IMR-90 (cell line): ENCODE measurements at regions not wholly inside any gene's neighbourhood (a gene's known extent, or its start where the extent isn't known, plus 50 kb on each side); places are given as distances from the start of the nearest gene placed in this dataset.

ENCODE experiments used
- ATAC-seq: fragments of 200-7000 bp; cut with Tn5 transposase; 2 replicates; pipeline ENCODE4 v1.9.1; 2020; ENCODE audit warnings: low read depth, mild to moderate bottlenecking, moderate library complexity
- BruUV-seq: library from RNA; stranded (reverse); fragments of 400-500 nt; replicated peaks from 2 replicates; lab custom pipeline; 2021; lab: Mats Ljungman, UMichigan
- CTCF ChIA-PET: fragments of 300-600 bp; formaldehyde crosslinking; extraction: SDS; loops from one replicate; lab custom pipeline; 2021; ENCODE audit warnings: antibody characterized with exemption; lab: Yijun Ruan, JAX
- POLR2A ChIA-PET: fragments of 300-600 bp; sonication (Branson Sonifier 250); formaldehyde crosslinking; loops from one replicate; lab custom pipeline; 2022; ENCODE audit warnings: antibody characterized with exemption; ENCODE audit not compliant: unreplicated experiment; lab: Charles Lee
- DNase-seq: peaks from one replicate; pipeline ENCODE4 v3.0.0; 2013
- H2AFZ ChIP-seq: replicated peaks from 2 replicates; pipeline ENCODE3; 2013; ENCODE audit warnings: low read length, mild to moderate bottlenecking; ENCODE audit not compliant: poor library complexity
- H2AK5ac ChIP-seq: 2 replicates; pipeline ENCODE4 v1.6.1; 2013; ENCODE audit warnings: low read depth, low read length, inconsistent platforms
- H2AK9ac ChIP-seq: replicated peaks from 2 replicates; pipeline ENCODE3; 2013; ENCODE audit warnings: mild to moderate bottlenecking, low read depth, low read length, moderate library complexity; ENCODE audit not compliant: poor library complexity
- H2BK120ac ChIP-seq: 2 replicates; pipeline ENCODE4 v1.6.1; 2013; ENCODE audit warnings: low read depth, low read length, inconsistent platforms
- H2BK15ac ChIP-seq: 3 replicates; pipeline ENCODE4 v1.6.1; 2013; ENCODE audit warnings: low read depth, low read length, inconsistent platforms
- H2BK20ac ChIP-seq: 2 replicates; pipeline ENCODE4 v1.6.1; 2013; ENCODE audit warnings: low read depth, mild to moderate bottlenecking, inconsistent platforms, low read length, moderate library complexity
- H2BK5ac ChIP-seq: 2 replicates; pipeline ENCODE4 v1.6.1; 2013; ENCODE audit warnings: mild to moderate bottlenecking, low read depth, low read length, inconsistent platforms; ENCODE audit not compliant: poor library complexity, severe bottlenecking
- H3K14ac ChIP-seq: replicated peaks from 2 replicates; pipeline ENCODE4 v1.6.1; 2013; ENCODE audit warnings: low read depth, low read length, inconsistent platforms
- H3K18ac ChIP-seq: 2 replicates; pipeline ENCODE4 v1.6.1; 2013; ENCODE audit warnings: low read depth, low read length, control low read depth
- H3K23ac ChIP-seq: 2 replicates; pipeline ENCODE4 v1.6.1; 2013; ENCODE audit warnings: low read depth, low read length, inconsistent platforms
- H3K27ac ChIP-seq: 2 replicates; pipeline ENCODE4 v1.5.1; 2013; ENCODE audit warnings: mild to moderate bottlenecking, control low read depth, low read length; ENCODE audit not compliant: insufficient read depth
- H3K27me3 ChIP-seq: 2 replicates; pipeline ENCODE4 v1.6.1; 2013; ENCODE audit warnings: low read length; ENCODE audit not compliant: control insufficient read depth, insufficient read depth
- H3K36me3 ChIP-seq: 2 replicates; pipeline ENCODE4 v1.6.1; 2013; ENCODE audit warnings: low read length, mixed read lengths; ENCODE audit not compliant: control insufficient read depth, insufficient read depth
- H3K4ac ChIP-seq: 2 replicates; pipeline ENCODE4 v1.6.1; 2013; ENCODE audit warnings: low read depth, low read length, inconsistent platforms
- H3K4me1 ChIP-seq: 2 replicates; pipeline ENCODE4 v1.6.1; 2013; ENCODE audit warnings: low read length, mixed read lengths; ENCODE audit not compliant: control insufficient read depth, insufficient read depth
- H3K4me2 ChIP-seq: 2 replicates; pipeline ENCODE4 v1.6.1; 2013; ENCODE audit warnings: low read depth, mild to moderate bottlenecking, control low read depth, low read length, moderate library complexity
- H3K4me3 ChIP-seq: 2 replicates; pipeline ENCODE4 v1.5.1; 2013; ENCODE audit warnings: low read depth, mild to moderate bottlenecking, control low read depth, low read length, moderate library complexity; ENCODE audit not compliant: insufficient read depth
- H3K56ac ChIP-seq: 2 replicates; pipeline ENCODE4 v1.6.1; 2013; ENCODE audit warnings: low read length, inconsistent platforms; ENCODE audit not compliant: insufficient read depth; ENCODE audit errors: extremely low read depth
- H3K79me1 ChIP-seq, 2 experiments: 2 replicates each; pipeline ENCODE4 v1.6.1; 2013; ENCODE audit warnings: low read length in 2 of 2, inconsistent platforms in 1 of 2, low read depth in 1 of 2
- H3K9ac ChIP-seq: 2 replicates; pipeline ENCODE4 v1.6.1; 2013; ENCODE audit warnings: low read depth, low read length, control low read depth
- H3K9me1 ChIP-seq: 2 replicates; pipeline ENCODE4 v1.6.1; 2013; ENCODE audit warnings: low read length, inconsistent platforms; ENCODE audit not compliant: insufficient read depth
- H3K9me3 ChIP-seq: 2 replicates; pipeline ENCODE4 v1.6.1; 2013; ENCODE audit warnings: low read length; ENCODE audit not compliant: control insufficient read depth, insufficient read depth
- H4K20me1 ChIP-seq: 2 replicates; pipeline ENCODE4 v1.6.1; 2013; ENCODE audit warnings: low read length, inconsistent platforms; ENCODE audit not compliant: insufficient read depth
- H4K5ac ChIP-seq: 2 replicates; pipeline ENCODE4 v1.6.1; 2013; ENCODE audit warnings: mild to moderate bottlenecking, low read depth, low read length, control low read depth
- H4K8ac ChIP-seq, 2 experiments: 2 replicates each; pipeline ENCODE4 v1.6.1; 2013; ENCODE audit warnings: low read depth in 2 of 2, low read length in 2 of 2, control low read depth in 1 of 2, inconsistent platforms in 1 of 2
- H4K91ac ChIP-seq: 2 replicates; pipeline ENCODE4 v1.6.1; 2013; ENCODE audit warnings: low read depth, low read length, inconsistent platforms; ENCODE audit not compliant: insufficient read depth
- BHLHE40 ChIP-seq: fragments of 150-350 bp; IDR thresholded peaks from 2 replicates; pipeline ENCODE4 v1.6.1; 2016; ENCODE audit warnings: mild to moderate bottlenecking, low read depth, low read length
- CEBPB ChIP-seq: IDR thresholded peaks from 2 replicates; pipeline ENCODE4 v1.6.1; 2012; ENCODE audit warnings: low read depth, low read length, improper control_type of control experiment
- CHD1 ChIP-seq: IDR thresholded peaks from 2 replicates; pipeline ENCODE4 v1.6.1; 2012; ENCODE audit warnings: low read depth, low read length, improper control_type of control experiment
- CTCF ChIP-seq: conservative IDR thresholded peaks from 2 replicates; pipeline ENCODE4 v1.5.1; 2012; ENCODE audit warnings: mild to moderate bottlenecking, low read depth, low read length, improper control_type of control experiment
- ELK1 ChIP-seq: fragments of 150-350 bp; IDR thresholded peaks from 2 replicates; pipeline ENCODE4 v1.6.1; 2016; ENCODE audit warnings: low read depth, mild to moderate bottlenecking, low read length, moderate library complexity, borderline replicate concordance
- FOS ChIP-seq: fragments of 150-350 bp; IDR thresholded peaks from 2 replicates; pipeline ENCODE4 v1.6.1; 2016; ENCODE audit warnings: low read depth, low read length
- MAFK ChIP-seq: IDR thresholded peaks from 2 replicates; pipeline ENCODE4 v1.6.1; 2012; ENCODE audit warnings: low read depth, low read length, improper control_type of control experiment
- MAZ ChIP-seq: IDR thresholded peaks from 2 replicates; pipeline ENCODE4 v1.6.1; 2012; ENCODE audit warnings: low read depth, mild to moderate bottlenecking, low read length, improper control_type of control experiment, moderate library complexity, borderline replicate concordance
- MXI1 ChIP-seq: IDR thresholded peaks from 2 replicates; pipeline ENCODE4 v1.6.1; 2012; ENCODE audit warnings: low read depth, mild to moderate bottlenecking, low read length, moderate library complexity, borderline replicate concordance
- NFE2L2 ChIP-seq: fragments of 150-350 bp; IDR thresholded peaks from 2 replicates; pipeline ENCODE4 v1.6.1; 2016; ENCODE audit warnings: low read depth, mild to moderate bottlenecking, low read length
- POLR2A ChIP-seq: IDR thresholded peaks from 2 replicates; pipeline ENCODE4 v1.6.1; 2012; ENCODE audit warnings: mild to moderate bottlenecking, low read depth, low read length
- RAD21 ChIP-seq: IDR thresholded peaks from 2 replicates; pipeline ENCODE4 v1.6.1; 2012; ENCODE audit warnings: low read length, improper control_type of control experiment
- RCOR1 ChIP-seq: IDR thresholded peaks from 2 replicates; pipeline ENCODE4 v1.6.1; 2012; ENCODE audit warnings: mild to moderate bottlenecking, low read length, improper control_type of control experiment; ENCODE audit not compliant: insufficient replicate concordance
- RFX5 ChIP-seq: IDR thresholded peaks from 2 replicates; pipeline ENCODE4 v1.8.0; 2012; ENCODE audit warnings: low read depth, mild to moderate bottlenecking, low read length, moderate library complexity
- SMC3 ChIP-seq: fragments of 150-350 bp; IDR thresholded peaks from 2 replicates; pipeline ENCODE4 v1.6.1; 2016; ENCODE audit warnings: low read depth, mild to moderate bottlenecking, antibody characterized with exemption, low read length, moderate library complexity
- WGBS, 2 experiments: methylation state at CpG; one replicate each; pipeline versions ENCODE4 v1.1.5 to v1.1.7; 2013; ENCODE audit warnings: missing lambda C conversion rate in 2 of 2; ENCODE audit not compliant: insufficient read length in 1 of 2; ENCODE audit errors: extremely low coverage in 2 of 2; 5-methylcytosine and 5-hydroxymethylcytosine counted together
- dilution Hi-C: fragments of 300-500 bp; cut with HindIII; formaldehyde crosslinking; loops from one replicate; pipeline ENCODE4 v1.14.3; 2018; ENCODE audit warnings: low sequenced_read_pairs; ENCODE audit not compliant: unreplicated experiment
- in situ Hi-C: fragments of 300-500 bp; cut with MboI; formaldehyde crosslinking; loops from 3 replicates; pipeline ENCODE4 v1.14.3; 2019; ENCODE audit warnings: low sequenced_read_pairs, inconsistent platforms, mixed read lengths
- intact Hi-C: fragments of 100-400 bp; cut with micrococcal nuclease; formaldehyde crosslinking; loops from 2 replicates; pipeline ENCODE4 v1.10.0; 2022
- TF ChIP-seq, protein P1 (sequence below): fragments of 150-350 bp; IDR thresholded peaks from 2 replicates; pipeline ENCODE4 v1.6.1; 2017; ENCODE audit warnings: mild to moderate bottlenecking, antibody characterized with exemption, low read length, low read depth

- intact Hi-C loops: no loop called here
- H4K20me1 ChIP-seq: no peaks in the 10 kb centered on the region
- H2AFZ ChIP-seq: no peak overlapping the region
- no peak overlapping the region for H2BK120ac ChIP-seq
- H2AK5ac ChIP-seq: no peak overlapping the region
- H3K4me2 ChIP-seq: no peak overlapping the region
- H3K56ac ChIP-seq: no peak overlapping the region
- H3K79me1 ChIP-seq: no peaks in the 10 kb centered on the region
- H4K91ac ChIP-seq: no peak overlapping the region
- H2BK5ac ChIP-seq: no peak overlapping the region
- POLR2A ChIA-PET: no interaction called here
- no peaks in the 10 kb centered on the region for H3K4me1 ChIP-seq
- dilution Hi-C loops: no loop called here
- H3K27me3 ChIP-seq: no peaks in the 10 kb centered on the region
- no peak overlapping the region for H3K27ac ChIP-seq
- H2BK15ac ChIP-seq: no peak overlapping the region
- no peak overlapping the region for H2BK20ac ChIP-seq
- H3K36me3 ChIP-seq: no peaks in the 10 kb centered on the region
- CTCF ChIA-PET: no interaction called here
- no peak overlapping the region for H3K14ac ChIP-seq
- ATAC-seq (no peak), DNase-seq (no peak)
- H3K18ac ChIP-seq: no peak overlapping the region
- peaks cover 18% of the 10 kb centered on the region for H3K9me3 ChIP-seq
- H3K4me3 ChIP-seq: no peak overlapping the region
- no peak overlapping the region for H3K23ac ChIP-seq
- 53% methylated on average over 4 of the region's 8 CpGs; no CpG with 5 or more reads in 1 of the 2 experiments for WGBS, 2 experiments
- BruUV-seq: no TSS peak
- no peak overlapping the region for H2AK9ac ChIP-seq
- H3K4ac ChIP-seq: no peak overlapping the region
- TF ChIP-seq BHLHE40: no peak
- TF ChIP-seq CEBPB: no peak
- TF ChIP-seq MAFK: no peak
- TF ChIP-seq SMC3: no peak
- no peak for TF ChIP-seq CTCF
- no peak for TF ChIP-seq MAZ
- no peak for TF ChIP-seq MXI1
- no peak for TF ChIP-seq RFX5
- no peak for TF ChIP-seq NFE2L2
- no peak for TF ChIP-seq ELK1
- no peak for TF ChIP-seq RAD21
- no peak for TF ChIP-seq FOS
- TF ChIP-seq CHD1: no peak
- TF ChIP-seq POLR2A: no peak
- TF ChIP-seq, protein P1, sequence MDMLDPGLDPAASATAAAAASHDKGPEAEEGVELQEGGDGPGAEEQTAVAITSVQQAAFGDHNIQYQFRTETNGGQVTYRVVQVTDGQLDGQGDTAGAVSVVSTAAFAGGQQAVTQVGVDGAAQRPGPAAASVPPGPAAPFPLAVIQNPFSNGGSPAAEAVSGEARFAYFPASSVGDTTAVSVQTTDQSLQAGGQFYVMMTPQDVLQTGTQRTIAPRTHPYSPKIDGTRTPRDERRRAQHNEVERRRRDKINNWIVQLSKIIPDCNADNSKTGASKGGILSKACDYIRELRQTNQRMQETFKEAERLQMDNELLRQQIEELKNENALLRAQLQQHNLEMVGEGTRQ: no peak
- no peak for TF ChIP-seq RCOR1
- no peaks in the 10 kb centered on the region for H3K9me1 ChIP-seq
- no peak overlapping the region for H4K8ac ChIP-seq
- H3K9ac ChIP-seq: no peak overlapping the region
- H4K5ac ChIP-seq: no peak overlapping the region
- in situ Hi-C loops: no loop called here
These were observed 441.7 kb downstream of the RNF144A start for GRCh38 chr2:7358865-7359447.
